RWPE1 (cell line): ENCODE measurements at regions not wholly inside any gene's neighbourhood (a gene's known extent, or its start where the extent isn't known, plus 50 kb on each side); places are given as distances from the start of the nearest gene placed in this dataset.

Experiments
- CTCF ChIA-PET: fragments of 350-600 bp; sonication (Branson Sonifier 250); formaldehyde crosslinking; extraction: SDS; loops from one replicate; lab custom pipeline; 2021; lab: Yijun Ruan, JAX
- POLR2A ChIA-PET: fragments of 400-600 bp; formaldehyde crosslinking; extraction: SDS; loops from one replicate; lab custom pipeline; 2020; ENCODE audit warnings: antibody characterized with exemption; ENCODE audit not compliant: low non-redundant PET; lab: Yijun Ruan, JAX
- DNase-seq: peaks from one replicate; pipeline ENCODE4 v3.0.0; 2012; ENCODE audit warnings: low spot score
- H3K27ac ChIP-seq: fragments of 450-650 bp; 2 replicates; pipeline ENCODE4 v1.5.1; 2017
- TF ChIP-seq, protein P1 (sequence below): fragments of 450-650 bp; conservative IDR thresholded peaks from 2 replicates; pipeline ENCODE4 v1.5.1; 2017; ENCODE audit warnings: low read depth, mild to moderate bottlenecking

- no peak for DNase-seq
- no peak overlapping the region for H3K27ac ChIP-seq
- TF ChIP-seq, protein P1, sequence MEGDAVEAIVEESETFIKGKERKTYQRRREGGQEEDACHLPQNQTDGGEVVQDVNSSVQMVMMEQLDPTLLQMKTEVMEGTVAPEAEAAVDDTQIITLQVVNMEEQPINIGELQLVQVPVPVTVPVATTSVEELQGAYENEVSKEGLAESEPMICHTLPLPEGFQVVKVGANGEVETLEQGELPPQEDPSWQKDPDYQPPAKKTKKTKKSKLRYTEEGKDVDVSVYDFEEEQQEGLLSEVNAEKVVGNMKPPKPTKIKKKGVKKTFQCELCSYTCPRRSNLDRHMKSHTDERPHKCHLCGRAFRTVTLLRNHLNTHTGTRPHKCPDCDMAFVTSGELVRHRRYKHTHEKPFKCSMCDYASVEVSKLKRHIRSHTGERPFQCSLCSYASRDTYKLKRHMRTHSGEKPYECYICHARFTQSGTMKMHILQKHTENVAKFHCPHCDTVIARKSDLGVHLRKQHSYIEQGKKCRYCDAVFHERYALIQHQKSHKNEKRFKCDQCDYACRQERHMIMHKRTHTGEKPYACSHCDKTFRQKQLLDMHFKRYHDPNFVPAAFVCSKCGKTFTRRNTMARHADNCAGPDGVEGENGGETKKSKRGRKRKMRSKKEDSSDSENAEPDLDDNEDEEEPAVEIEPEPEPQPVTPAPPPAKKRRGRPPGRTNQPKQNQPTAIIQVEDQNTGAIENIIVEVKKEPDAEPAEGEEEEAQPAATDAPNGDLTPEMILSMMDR = no peak
- CTCF ChIA-PET = no interaction called here
- POLR2A ChIA-PET = no interaction called here
Measured at GRCh38 chr7:84844771-84845170, 342.1 kb downstream of the SEMA3D start.

- H3K27ac ChIP-seq = no peak overlapping the region
- CTCF ChIA-PET = no interaction called here
Measured at GRCh38 chr7:84841809-84842208, 345.0 kb downstream of the SEMA3D start.

GRCh38 chr7:84838857-84839256 lies 348.0 kb downstream of the SEMA3D start:
- DNase-seq = no peak
- TF ChIP-seq, protein P1 = no peak
- CTCF ChIA-PET = interaction anchor here (0.6 kb wide), 1 partner anchor 33 kb away, joined by 3 read pairs; no protein-coding TSS in a partner anchor
- H3K27ac ChIP-seq = no peak overlapping the region
- POLR2A ChIA-PET = no interaction called here

More at GRCh38 chr7:84841809-84842208, 345.0 kb downstream of the SEMA3D start:
- POLR2A ChIA-PET = no interaction called here
- TF ChIP-seq, protein P1 = no peak
- no peak for DNase-seq

- no peak for DNase-seq
- TF ChIP-seq, protein P1 = no peak
- H3K27ac ChIP-seq = no peak overlapping the region
- ChIA-PET CTCF (interaction anchor here (0.5 kb wide), 2 partner anchors 32 to 1789 kb away, joined by 3 to 4 read pairs; no protein-coding TSS in a partner anchor), POLR2A (no interaction called here)
Measured at GRCh38 chr7:84837405-84837804, 349.5 kb downstream of the SEMA3D start.

GRCh38 chr7:84829719-84830118 lies 357.1 kb downstream of the SEMA3D start:
- ChIA-PET CTCF (no interaction called here), POLR2A (no interaction called here)
- H3K27ac ChIP-seq = no peak overlapping the region
- TF ChIP-seq, protein P1 = no peak
- DNase-seq = no peak

DNA sequence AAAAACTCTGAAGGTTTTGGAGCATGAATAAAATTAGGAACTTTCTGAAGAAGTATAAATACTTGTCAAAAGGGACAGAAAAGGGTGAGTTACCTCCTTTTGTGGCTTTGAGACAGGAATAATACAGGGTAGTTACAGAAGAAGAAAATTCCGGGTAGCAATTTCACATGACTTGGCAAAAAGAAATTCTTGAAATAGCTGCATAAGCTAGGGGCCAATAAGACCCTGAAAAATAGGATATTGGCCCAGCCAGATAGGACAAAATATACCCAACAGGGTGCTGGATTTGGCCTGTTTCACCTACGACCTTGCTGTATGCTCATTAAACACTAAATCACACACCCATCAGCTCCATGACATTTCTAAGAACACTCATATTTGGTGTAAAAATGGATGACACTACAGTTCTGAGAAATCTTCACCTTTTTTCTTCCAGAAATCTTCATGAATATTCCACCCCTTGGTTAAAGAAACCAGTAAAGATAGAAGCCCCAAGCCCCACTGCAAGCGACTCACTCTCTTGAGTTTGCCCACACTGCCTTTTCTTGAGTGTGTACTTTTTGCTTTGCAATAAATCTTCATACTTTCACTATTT lies 362.7 kb downstream of the SEMA3D start:
- ChIA-PET POLR2A (no interaction called here), CTCF (no interaction called here)
- TF ChIP-seq, protein P1 = no peak
- no peak overlapping the region for H3K27ac ChIP-seq
- no peak for DNase-seq
